Astrocyte (in vitro differentiated cells and primary cell): ENCODE measurements at regions not wholly inside any gene's neighbourhood (a gene's known extent, or its start where the extent isn't known, plus 50 kb on each side); places are given as distances from the start of the nearest gene placed in this dataset.
"Not testable (repeated sequence)": the region's sequence is repeated elsewhere in the genome, so short reads cannot be mapped to it uniquely, and the experiment has no call there.

Experiments used
- CTCF ChIP-seq: IDR thresholded peaks from 2 replicates; pipeline ENCODE4 v1.5.1; 2011; ENCODE audit warnings: low read depth, mild to moderate bottlenecking, inconsistent platforms, low read length, moderate library complexity; ENCODE audit not compliant: insufficient read depth
- EZH2 ChIP-seq: IDR thresholded peaks from 2 replicates; pipeline ENCODE4 v1.6.1; 2012; ENCODE audit warnings: mild to moderate bottlenecking, low read length, inconsistent platforms; ENCODE audit not compliant: insufficient read depth

- not testable (repeated sequence) for TF ChIP-seq CTCF, EZH2
These were observed 183.5 kb downstream of the LMLN start for GRCh38 chr3:198143300-198144137.
